Limb (tissue), 2 donors: ENCODE measurements at regions not wholly inside any gene's neighbourhood (a gene's known extent, or its start where the extent isn't known, plus 50 kb on each side); places are given as distances from the start of the nearest gene placed in this dataset.
"Not testable (repeated sequence)": the region's sequence is repeated elsewhere in the genome, so short reads cannot be mapped to it uniquely, and the experiment has no call there.

Source experiments
- DNase-seq, 2 donors: peaks; one replicate each; pipeline ENCODE4 v3.0.0-alpha.2; 2016; ENCODE audit errors: extremely low spot score in 2 of 2

GRCh38 chr11:87559852-87560251 is 522.1 kb downstream of the TMEM135 start:
- DNase-seq, result not testable (repeated sequence)

DNA sequence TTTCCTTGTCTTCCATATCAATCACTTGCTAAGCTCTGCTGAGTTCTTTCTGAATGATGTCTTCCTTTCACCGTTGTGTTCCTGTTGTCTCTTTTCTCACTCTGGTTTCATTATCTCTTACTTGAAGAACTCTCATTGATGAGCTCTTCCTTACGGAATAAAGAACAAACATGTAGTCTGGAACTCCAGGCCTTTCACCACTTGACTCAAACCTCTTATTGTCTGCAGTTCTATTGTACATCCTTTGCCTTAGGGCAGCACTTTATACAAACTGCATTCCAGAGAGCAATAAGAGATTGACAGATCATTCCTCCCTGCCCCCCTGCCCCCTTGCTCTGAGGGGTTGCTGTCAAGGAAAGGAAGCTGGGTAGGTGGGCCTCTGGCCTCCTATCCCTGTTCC is 517.4 kb downstream of the TMEM135 start:
- no peak for DNase-seq

DNA sequence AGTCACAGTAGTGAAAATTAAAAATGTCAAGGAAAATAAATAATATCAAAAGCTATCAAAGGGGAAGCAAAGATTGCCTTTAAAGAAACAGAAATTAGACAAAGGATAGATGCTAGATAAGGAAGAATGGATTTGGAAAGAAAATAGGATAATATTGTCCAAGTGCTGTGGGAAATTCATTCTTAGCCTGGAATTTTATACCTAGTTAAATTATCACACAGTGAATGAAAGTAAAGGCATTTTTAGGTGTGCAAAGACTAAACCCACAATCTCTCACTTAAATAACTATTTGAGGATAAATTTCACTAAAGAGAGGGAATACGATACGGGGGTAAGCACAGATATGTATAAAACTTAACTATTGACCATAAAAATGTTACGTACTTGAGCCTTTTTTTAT is 511.1 kb downstream of the TMEM135 start:
- DNase-seq, result no peak

DNA sequence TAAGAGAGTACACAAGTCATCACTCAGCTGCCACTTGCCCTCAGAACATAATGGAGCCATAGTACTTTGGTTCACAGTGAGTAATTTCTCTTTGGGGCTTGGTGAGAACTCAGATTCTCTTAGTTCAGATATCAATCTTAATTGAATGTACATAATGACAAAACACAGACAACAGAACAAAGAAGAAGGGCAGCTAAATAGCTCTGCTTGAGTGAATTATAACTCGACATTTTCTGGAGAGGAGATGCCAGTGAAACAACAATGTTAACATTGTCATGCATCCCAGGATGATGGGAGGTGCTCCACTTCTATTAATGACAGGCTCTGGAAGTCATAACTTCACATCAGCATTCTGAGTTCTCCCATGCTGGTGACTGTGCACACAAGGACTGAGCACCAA is 508.1 kb downstream of the TMEM135 start:
- DNase-seq, result no peak

GRCh38 chr11:87539596-87539995 is 501.9 kb downstream of the TMEM135 start:
- no peak for DNase-seq

DNA sequence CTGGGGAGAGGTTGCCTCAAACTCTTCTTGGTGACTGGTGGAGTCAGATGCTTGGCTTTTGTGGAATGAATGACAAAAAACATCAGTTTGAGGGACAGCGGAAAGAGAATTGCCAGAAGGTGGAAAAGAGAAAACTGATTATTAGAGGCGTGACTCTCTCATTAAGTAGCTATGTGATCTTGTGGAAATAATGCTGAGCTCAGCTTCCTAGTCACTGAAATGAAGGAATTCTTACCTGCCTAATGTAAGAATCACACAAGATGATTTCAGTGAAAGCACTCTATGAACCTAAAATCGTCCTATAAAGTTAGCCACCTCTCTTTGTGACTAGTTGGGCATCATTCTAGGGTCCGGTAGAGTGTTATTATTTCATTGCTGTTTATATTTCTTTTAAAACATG is 498.8 kb downstream of the TMEM135 start:
- DNase-seq, result no peak

DNA sequence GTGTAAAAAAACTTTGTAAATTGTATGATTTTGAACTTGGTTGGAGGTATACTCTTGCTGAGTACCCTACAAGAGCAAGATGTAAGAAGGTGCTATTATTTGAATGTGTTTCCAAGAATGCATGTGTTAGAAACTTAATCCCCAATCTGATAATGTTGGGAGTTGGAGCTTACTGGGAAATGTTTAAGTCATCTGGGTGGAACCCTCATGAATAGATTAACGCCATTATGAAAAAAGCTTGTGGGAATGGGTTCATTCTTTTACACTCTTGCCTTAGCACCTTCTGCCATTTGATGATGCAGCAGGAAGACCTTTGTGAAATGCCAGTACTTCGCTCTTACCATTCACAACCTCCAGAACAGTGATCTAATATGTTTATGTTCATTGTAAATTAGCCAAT is 498.3 kb downstream of the TMEM135 start:
- no peak for DNase-seq

GRCh38 chr11:87535513-87535912 is 497.8 kb downstream of the TMEM135 start:
- DNase-seq, result no peak

DNA sequence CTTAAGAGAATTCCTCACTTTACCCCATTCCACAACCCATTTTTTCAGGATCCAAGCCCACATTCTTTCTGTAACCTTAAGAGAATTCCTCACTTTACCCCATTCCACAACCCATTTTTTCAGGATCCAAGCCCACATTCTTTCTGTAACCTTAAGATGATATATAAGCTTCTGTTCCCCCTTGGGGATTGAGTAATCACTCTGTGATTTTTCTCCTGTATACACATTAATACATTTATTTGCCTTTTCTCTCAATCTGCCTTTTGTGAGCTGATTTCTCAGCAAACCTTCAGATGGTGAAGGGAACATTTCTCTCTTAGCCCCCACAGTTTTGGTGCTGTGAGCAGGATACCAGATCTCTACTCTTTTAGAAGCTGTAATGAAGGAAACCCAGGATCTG is 494.1 kb downstream of the TMEM135 start:
- DNase-seq, result not testable (repeated sequence)

DNA sequence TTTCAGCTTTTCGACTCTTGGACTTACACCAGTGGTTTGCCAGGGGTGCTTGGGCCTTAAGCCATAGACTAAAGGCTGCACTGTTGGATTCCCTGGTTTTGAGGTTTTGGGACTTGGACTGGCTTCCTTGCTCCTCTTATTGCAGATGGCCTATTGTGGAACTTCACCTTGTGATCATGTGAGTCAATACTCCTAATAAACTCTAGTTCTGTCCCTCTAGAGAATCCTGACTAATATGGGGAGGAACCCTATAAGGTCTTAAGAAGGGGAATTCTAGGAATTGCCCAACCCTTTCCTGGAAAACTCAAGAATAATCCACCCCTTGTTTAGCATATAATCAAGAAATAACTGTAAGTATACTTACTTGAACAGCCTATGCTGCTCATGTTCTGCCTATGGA is 491.8 kb downstream of the TMEM135 start:
- DNase-seq, result no peak

GRCh38 chr11:87528752-87529151 is 491.0 kb downstream of the TMEM135 start:
- DNase-seq, result no peak

DNA sequence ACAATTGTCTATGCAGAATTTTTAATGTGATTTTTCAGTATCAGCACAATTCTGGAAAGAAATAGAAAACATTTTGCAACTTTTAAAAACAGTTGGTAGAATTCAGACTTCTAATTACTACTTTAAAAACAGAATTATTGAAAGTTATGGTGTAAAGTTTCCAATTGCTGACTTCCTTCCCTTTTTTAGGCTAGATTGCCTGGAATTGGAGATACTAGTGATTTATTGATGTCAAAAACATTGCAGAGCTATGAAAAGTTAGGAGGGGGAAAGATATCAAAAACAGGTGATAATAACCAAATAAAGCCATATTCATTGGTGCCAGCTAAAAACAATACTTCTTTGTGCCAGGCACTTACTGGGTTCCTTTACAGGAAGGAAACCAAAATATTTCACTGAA is 485.5 kb downstream of the TMEM135 start:
- DNase-seq, result no peak

DNA sequence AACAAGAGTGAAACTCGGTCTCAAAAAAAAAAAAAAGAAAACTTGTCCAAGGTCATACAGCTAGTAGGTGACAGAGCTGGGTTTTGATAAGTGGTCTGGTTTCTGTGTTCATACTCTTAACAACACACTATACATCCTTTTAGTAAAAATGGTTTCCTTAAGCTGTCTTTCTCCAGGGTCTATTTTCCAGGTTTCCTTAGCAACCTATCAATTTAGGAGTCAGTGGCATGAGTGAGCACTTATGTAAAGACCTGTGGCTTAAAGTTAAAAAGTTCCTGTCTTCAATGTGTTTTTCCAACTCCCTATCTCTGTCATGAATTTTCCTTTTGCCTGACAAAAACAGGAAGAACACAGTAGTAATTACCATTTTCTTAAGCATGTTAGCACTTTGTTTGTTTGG is 480.5 kb downstream of the TMEM135 start:
- DNase-seq, result no peak

- DNase-seq, result no peak
These were observed 479.6 kb downstream of the TMEM135 start for GRCh38 chr11:87517351-87517750.

GRCh38 chr11:87507722-87508121 is 470.0 kb downstream of the TMEM135 start:
- DNase-seq, result not testable (repeated sequence)

GRCh38 chr11:87506946-87507345 is 469.2 kb downstream of the TMEM135 start:
- not testable (repeated sequence) for DNase-seq

DNA sequence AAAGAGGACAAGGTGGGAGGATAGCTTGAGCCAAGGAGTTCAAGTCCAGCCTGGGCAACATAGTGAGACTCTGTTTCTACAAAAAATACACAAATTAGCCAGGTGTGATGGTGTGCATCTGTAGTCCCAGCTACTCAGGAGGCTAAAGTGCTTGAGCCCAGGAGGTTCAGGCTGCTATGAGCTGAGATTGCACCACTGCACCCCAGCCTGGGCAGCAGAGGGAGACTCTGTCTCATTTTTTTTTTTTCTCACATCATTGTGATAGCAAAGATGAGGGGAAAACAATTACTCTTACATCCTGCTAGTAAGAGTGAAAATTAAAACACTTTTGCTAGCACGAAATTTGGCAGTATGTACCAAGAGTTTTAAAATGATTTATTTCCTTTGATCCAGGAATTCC is 463.7 kb downstream of the TMEM135 start:
- no peak for DNase-seq

DNA sequence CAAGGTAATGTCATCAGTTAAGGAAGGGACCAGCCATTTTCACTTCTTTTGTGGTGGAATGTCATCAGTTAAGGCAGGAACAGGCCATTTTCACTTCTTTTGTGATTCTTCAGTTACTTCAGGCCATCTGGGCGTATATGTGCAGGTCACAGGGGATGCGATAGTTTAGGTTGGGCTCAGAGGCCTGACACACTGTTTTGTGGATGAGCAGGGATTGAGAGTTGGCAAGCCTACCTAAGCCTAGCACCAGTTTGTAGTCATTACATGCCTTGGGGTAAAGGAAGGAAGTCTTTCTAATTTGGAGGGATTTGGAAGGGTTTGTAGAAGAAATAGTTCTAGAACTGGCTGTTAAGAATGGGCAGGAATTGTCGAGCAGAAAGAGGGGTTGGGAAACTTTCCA is 457.2 kb downstream of the TMEM135 start:
- DNase-seq, result not testable (repeated sequence)

- DNase-seq, result not testable (repeated sequence)
These were observed 456.3 kb downstream of the TMEM135 start for GRCh38 chr11:87494026-87494425.

DNA sequence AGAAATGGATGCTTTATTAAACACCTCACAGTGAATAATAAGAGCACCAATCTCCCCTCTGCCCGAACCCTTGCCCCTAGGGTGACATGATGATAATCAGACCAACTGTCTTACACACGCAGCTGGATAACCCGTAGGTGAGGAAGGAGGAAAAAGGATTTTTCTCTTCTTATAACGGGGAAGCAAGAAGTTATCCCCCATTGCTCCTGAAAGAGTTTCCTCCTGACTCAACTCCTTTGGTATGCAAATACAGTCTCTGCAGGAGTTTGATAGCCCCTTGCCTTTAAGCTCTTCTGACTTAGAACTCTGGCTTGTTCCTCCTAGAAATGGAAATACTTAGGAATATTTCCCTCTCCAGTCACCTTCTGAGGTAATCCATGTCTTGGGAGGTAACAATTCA is 455.8 kb downstream of the TMEM135 start:
- no peak for DNase-seq

- no peak for DNase-seq
These were observed 453.6 kb downstream of the TMEM135 start for GRCh38 chr11:87491381-87491780.

- no peak for DNase-seq
These were observed 452.9 kb downstream of the TMEM135 start for GRCh38 chr11:87490671-87491070.

DNA sequence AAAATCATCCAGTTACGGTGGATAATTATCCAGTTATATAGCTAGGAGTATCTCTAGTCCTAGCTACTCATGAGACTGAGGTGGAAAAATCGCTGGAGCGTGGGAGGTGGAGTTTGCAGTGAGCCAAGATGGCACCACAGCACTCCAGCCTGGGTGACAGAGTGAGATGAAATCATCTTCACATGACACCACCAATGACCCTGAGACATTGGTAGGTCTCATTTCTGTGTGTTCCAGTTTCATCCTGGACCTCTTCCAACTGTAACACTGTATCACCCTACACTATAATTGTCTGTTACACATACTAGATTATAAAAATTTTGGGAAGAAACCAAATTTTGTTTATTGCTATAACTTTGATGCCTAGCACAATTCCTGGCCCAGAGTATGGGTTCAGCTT is 446.8 kb downstream of the TMEM135 start:
- no peak for DNase-seq

DNA sequence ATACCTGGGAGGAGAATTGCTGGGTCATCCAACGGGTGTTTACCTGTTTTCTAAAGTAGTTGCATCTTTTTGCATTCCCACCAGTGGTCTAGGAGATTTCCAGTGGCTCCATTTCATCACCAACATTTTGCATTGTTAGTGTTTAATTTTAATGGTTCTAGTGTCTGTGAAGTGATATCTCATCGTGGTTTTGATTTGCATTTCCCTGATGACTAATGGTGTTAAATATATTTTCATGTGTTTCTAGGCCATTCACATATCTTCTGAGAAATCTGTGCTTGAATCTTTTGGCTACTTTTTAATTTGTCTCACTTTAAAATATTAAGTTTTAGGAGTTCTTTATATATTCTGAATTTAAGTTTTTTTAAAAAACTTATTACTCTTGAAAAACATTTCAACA is 439.6 kb downstream of the TMEM135 start:
- no peak for DNase-seq
